Stimulated activated naive CD8-positive, alpha-beta T cell treated with anti-CD3 and anti-CD28 coated beads, Interleukin-15, amount 100 ng/mL, for 72 hours (primary cell): ENCODE measurements at regions not wholly inside any gene's neighbourhood (a gene's known extent, or its start where the extent isn't known, plus 50 kb on each side); places are given as distances from the start of the nearest gene placed in this dataset.
"Not testable (repeated sequence)": the region's sequence is repeated elsewhere in the genome, so short reads cannot be mapped to it uniquely, and the experiment has no call there.

ENCODE experiments used
- ATAC-seq: fragments of 150-1000 bp; cut with Tn5 transposase; 2 replicates; pipeline ENCODE4 v1.10.0; 2021; ENCODE audit warnings: mild to moderate bottlenecking, moderate library complexity
- DNase-seq, 2 donors: peaks; one replicate each; pipeline ENCODE4 v3.0.0; 2021 to 2022
- H3K27ac Mint-ChIP-seq, 2 donors: one replicate each; pipeline ENCODE4 v1.8.0; 2022; ENCODE audit warnings: mild to moderate bottlenecking in 2 of 2, mixed read lengths in 2 of 2, moderate library complexity in 2 of 2
- H3K27me3 Mint-ChIP-seq: one replicate; pipeline ENCODE4 v1.8.0; 2022; ENCODE audit warnings: mixed read lengths
- H3K4me1 Mint-ChIP-seq: one replicate; pipeline ENCODE4 v1.8.0; 2022; ENCODE audit warnings: mild to moderate bottlenecking, mixed read lengths
- H3K4me3 Mint-ChIP-seq, 2 donors: one replicate each; pipeline ENCODE4 v1.8.0; 2022; ENCODE audit warnings: mild to moderate bottlenecking in 2 of 2, mixed read lengths in 2 of 2, moderate library complexity in 1 of 2
- H3K9me3 Mint-ChIP-seq, 2 donors: one replicate each; pipeline ENCODE4 v1.8.0; 2022; ENCODE audit warnings: mixed read lengths in 2 of 2

DNA sequence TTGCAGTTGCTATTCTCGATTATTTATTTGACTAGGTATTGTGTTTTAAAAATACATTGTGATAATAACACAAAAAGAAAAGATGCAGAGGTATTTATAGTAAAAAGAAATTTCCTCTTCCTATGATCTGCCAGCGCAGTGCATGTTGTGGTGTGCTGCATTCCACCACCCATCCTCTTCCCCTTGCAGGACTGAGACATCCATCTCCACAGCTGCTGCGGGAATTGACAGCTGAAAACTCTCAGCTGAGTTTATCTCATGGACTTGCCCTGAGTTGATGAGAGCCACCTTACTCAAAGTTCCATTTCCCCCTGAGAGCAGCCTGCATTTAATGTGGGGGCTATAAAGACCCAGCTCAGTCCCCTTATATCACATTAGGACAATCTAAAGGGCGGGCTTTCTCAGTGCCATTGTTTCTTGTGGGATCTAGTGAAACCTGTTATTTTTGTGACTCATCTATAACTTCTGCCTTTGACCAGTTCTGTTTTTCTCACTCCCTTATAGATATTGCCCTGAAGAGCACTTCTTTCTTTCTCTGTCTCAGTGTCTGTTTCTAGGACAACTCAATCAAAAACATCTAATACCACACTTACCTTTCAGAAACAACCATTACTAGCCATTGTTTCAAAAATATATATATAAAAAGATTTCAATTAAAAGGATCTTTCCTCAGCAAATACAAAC is 698.5 kb downstream of the NR4A2 start:
- H3K27me3 Mint-ChIP-seq: no peaks in the 10 kb centered on the region
- no peaks in the 10 kb centered on the region for H3K4me1 Mint-ChIP-seq
- DNase-seq: no peak
- H3K9me3 Mint-ChIP-seq: no peaks in the 10 kb centered on the region
- H3K27ac Mint-ChIP-seq: peak overlapping the region in 1 of 2 donors; percentile 22
- H3K4me3 Mint-ChIP-seq: no peak overlapping the region
- ATAC-seq: no peak

DNA sequence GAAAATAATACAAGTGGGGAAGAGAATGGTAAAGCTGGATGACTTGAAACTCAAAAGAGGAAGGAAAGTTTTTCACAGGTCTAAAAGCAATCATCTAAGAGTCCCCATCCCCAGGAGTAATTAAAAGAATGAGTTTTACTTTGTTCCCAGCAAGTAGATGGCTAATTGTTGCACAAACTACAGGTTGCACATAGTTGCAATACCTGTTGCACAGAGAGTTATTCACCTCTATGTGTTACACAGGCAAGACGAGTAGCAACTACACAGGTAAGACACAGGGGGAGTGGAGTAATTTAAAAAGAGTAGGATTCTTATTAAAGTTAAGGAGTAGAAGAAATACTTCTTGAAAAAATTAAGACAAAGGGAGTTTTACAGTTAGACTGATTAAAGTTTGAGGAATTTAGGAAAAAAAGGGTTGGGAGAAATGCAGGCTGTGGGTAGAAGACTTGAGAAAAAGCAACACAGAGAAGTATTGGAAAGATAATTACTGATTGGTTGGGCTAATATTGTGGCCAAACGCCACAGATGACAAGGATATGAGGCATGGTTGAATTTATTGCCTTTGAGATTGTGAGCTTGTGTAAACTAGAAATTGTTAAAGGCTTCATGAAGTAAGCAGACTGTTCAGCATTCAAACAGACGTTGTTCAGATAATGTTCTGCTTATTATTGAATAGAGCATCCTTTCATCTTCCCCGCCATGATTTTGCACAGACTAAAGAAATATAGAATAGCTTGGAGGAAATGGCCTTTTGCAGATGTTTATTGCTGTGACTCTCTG is 699.3 kb downstream of the NR4A2 start:
- Mint-ChIP-seq H3K9me3 (no peaks in the 10 kb centered on the region), H3K27me3 (no peaks in the 10 kb centered on the region), H3K27ac (no peak overlapping the region), H3K4me1 (no peaks in the 10 kb centered on the region), H3K4me3 (no peak overlapping the region)
- no peak for ATAC-seq
- no peak for DNase-seq

DNA sequence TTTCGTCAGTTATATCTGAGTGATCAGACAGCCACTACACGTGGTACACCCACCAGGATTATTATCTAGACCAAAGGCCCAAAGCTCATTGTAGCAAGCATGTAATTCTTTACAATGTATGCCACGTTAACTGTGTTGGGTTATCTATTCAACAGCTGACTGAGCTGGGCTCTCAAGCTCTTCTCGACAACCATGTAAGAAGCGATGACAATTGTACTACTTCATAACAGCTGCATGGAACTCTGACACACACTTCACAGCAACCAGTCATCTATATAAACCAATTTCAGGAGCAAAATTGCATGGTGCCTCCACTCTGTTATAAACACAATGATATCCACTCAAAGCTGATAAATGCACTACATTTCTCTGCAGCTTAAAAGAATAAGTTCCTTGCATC is 701.8 kb downstream of the NR4A2 start:
- no peak overlapping the region for H3K27ac Mint-ChIP-seq

DNA sequence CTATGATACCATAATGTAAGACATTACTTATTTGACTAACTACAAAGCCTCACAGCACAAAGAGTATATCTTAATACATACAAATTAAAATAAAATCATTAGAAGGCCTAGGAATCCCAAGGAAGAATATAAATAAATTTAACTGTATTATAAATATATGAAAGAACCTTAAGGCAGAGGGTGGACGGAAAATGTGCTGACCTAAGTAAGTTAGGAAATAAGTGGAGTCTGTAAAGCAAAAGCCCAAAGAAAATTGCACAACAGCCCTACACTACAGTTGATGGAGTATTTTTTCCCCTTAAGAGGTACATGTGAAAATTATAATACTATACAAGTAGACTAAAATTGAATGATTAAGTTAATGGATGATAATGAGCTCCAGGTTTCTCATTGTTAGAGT is 710.1 kb downstream of the NR4A2 start:
- DNase-seq (no peak), ATAC-seq (no peak)
- Mint-ChIP-seq H3K4me3 (no peak overlapping the region), H3K9me3 (no peaks in the 10 kb centered on the region), H3K27me3 (no peaks in the 10 kb centered on the region), H3K4me1 (no peaks in the 10 kb centered on the region), H3K27ac (no peak overlapping the region)

More for the DNA sequence above, 701.8 kb downstream of the NR4A2 start:
- Mint-ChIP-seq H3K9me3 (no peaks in the 10 kb centered on the region), H3K4me1 (no peaks in the 10 kb centered on the region), H3K4me3 (no peak overlapping the region), H3K27me3 (no peaks in the 10 kb centered on the region)
- no peak for ATAC-seq
- no peak for DNase-seq

DNA sequence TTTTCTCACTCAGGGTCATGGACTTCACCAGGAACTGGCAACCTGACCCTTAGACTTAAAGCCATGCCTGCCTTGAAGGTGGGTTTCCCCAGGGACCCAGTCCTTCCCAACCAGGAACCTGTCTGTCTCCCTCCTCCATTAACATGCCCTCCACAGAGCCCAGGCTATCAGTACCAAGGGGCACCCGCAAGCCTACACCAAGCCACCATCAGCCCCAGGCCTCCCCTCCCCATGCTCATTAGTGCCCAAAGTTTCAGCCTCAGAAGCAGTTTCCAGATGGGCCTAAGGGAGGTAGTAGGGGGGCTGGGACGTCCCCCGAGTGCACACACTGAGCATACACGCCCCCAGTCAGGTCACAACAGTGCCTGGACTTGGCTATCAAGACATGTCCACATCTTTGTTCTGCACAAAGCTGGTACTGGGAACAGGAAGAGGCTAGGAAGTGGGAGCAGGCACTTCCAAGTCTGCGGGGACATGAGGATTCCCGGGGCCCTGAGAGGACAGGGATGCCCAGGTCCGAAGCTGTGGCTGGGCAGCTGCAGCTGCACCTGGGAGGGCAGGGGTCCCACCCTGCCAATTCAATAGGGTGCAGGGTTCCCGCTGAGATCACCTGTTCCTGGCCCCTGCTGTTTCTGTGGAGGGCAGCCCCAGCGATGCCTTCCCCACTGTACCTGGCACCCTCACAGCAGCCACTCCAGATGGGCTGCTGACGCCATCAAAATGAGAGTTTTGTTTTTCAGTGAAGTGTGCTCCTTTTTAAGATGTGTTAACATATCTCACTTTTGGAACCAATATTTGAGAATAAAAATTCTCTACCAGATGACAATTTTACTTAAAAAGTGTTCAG is 731.4 kb downstream of the NR4A2 start:
- ATAC-seq (no peak), DNase-seq (no peak)
- no peak overlapping the region for H3K27ac Mint-ChIP-seq
- H3K4me3 Mint-ChIP-seq: no peak overlapping the region
- no peaks in the 10 kb centered on the region for H3K4me1 Mint-ChIP-seq
- H3K9me3 Mint-ChIP-seq: no peaks in the 10 kb centered on the region
- H3K27me3 Mint-ChIP-seq: no peaks in the 10 kb centered on the region

DNA sequence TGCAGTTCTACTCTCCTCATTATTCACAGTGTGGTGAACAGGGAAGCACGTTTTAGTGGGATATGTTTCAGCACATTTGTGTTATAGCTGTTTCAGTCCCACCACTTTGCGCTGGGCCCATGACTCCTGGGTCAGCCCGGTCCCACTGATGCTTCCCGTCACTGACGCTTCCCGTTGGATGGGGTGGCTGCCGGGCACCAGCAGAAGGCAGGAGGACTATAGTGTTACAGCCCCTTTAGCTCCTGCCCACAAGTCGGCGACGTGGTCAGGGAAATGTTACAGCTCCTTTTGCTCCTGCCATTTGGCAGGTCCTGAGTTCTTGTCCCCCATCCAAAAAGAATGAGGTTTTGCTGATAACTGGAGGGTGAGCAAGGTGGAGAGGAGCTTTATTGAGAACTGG is 732.2 kb downstream of the NR4A2 start:
- H3K27me3 Mint-ChIP-seq: no peaks in the 10 kb centered on the region
- no peaks in the 10 kb centered on the region for H3K9me3 Mint-ChIP-seq
- no peak overlapping the region for H3K4me3 Mint-ChIP-seq
- ATAC-seq (no peak), DNase-seq (no peak)
- no peak overlapping the region for H3K27ac Mint-ChIP-seq
- no peaks in the 10 kb centered on the region for H3K4me1 Mint-ChIP-seq

DNA sequence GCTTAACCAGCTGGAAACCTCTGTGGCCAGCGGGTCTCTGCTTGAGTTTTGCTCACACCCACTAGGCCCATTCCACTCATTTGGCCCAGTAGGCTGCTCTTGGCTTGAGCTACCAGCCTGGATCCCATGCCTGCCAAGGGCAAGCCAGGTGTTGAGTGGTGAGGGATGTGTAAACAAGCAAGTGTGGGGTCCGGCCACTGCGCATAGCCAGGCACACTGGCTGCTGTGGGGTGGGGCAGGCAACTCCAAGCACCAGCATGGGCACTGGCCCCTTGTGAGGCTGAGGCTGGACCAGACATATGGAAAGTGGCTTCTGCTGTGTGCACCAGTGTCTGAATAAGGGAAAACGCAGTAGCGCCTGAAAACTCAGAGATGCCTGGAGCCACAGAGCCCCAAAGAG is 732.7 kb downstream of the NR4A2 start:
- H3K9me3 Mint-ChIP-seq: no peaks in the 10 kb centered on the region
- DNase-seq (no peak), ATAC-seq (no peak)
- H3K27me3 Mint-ChIP-seq: no peaks in the 10 kb centered on the region
- no peak overlapping the region for H3K4me3 Mint-ChIP-seq
- H3K27ac Mint-ChIP-seq: no peak overlapping the region
- no peaks in the 10 kb centered on the region for H3K4me1 Mint-ChIP-seq

DNA sequence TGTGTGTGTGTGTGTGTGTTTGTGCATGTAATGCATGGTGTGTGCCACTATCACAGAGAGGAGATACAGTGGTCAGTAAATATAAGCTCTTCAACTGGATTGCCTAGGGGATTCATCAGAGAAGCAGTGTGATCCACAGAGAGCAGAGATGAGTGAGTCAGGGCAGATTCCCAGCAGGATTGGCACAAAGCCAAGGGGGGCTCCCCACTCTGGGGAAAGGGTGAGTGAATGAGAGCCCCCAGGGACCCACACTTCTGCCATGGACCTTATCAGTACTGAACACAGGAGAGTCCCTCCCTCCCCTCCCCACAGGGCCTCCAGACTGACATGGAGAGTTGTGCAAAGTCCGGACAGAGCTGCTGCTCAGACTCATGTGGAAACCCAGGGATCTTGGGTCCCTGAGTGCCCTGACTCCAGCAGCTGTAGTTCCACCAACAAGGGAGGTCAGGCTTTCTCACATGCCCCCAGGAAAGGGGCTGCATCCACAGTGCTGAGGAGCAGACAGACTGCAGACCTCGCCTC is 748.8 kb downstream of the NR4A2 start:
- no peak overlapping the region for H3K27ac Mint-ChIP-seq

DNA sequence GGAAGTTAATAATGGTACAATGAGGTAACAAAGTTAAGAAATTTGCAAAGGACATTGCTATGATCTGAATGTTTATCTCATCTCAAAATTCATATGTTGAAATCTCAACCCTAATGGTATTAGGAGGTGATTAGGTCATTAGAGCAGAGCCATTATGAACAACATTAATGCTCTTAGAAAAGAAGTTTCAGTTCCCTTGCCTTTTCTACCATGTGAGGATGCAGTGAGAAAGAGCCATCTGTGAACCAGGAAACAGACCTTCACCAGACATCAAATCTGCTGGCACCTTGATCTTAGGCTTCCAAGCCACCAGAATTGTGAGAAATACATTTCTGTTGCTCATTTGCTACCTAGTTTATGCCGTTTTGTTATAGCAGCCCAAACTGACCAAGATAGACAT is 757.6 kb downstream of the NR4A2 start:
- no peak overlapping the region for H3K4me3 Mint-ChIP-seq
- no peaks in the 10 kb centered on the region for H3K27me3 Mint-ChIP-seq
- no peak for DNase-seq
- no peaks in the 10 kb centered on the region for H3K4me1 Mint-ChIP-seq
- ATAC-seq: no peak
- no peak overlapping the region for H3K27ac Mint-ChIP-seq
- peaks cover 0 to 21% of the 10 kb centered on the region in 2 donors for H3K9me3 Mint-ChIP-seq

More for the DNA sequence above, 748.8 kb downstream of the NR4A2 start:
- Mint-ChIP-seq H3K27me3 (no peaks in the 10 kb centered on the region), H3K9me3 (peaks cover 7 to 27% of the 10 kb centered on the region in 2 donors), H3K4me3 (no peak overlapping the region), H3K4me1 (no peaks in the 10 kb centered on the region)
- peak; percentile 28 for ATAC-seq
- no peak for DNase-seq

DNA sequence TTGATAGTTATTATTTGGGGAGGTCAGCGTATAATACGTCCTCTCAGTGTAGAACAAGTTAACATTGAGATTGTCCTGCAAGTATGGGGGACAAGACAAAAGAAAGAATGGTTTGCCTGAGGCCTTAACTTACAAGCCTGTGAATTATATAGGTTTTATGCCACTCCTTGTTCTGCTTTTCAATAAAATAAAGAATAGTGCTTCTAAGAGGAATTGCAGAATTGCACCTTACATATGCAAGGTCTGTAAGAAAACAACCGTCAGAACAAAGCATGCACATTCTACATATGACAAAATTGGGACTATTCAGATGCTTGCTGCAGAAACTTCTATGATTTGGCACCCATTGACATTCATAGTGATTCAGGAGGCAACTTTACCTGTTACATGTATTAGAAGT is 785.0 kb downstream of the NR4A2 start:
- DNase-seq: no peak
- H3K4me3 Mint-ChIP-seq: no peak overlapping the region
- no peaks in the 10 kb centered on the region for H3K9me3 Mint-ChIP-seq
- no peaks in the 10 kb centered on the region for H3K4me1 Mint-ChIP-seq
- no peak for ATAC-seq
- H3K27ac Mint-ChIP-seq: no peak overlapping the region
- H3K27me3 Mint-ChIP-seq: no peaks in the 10 kb centered on the region

DNA sequence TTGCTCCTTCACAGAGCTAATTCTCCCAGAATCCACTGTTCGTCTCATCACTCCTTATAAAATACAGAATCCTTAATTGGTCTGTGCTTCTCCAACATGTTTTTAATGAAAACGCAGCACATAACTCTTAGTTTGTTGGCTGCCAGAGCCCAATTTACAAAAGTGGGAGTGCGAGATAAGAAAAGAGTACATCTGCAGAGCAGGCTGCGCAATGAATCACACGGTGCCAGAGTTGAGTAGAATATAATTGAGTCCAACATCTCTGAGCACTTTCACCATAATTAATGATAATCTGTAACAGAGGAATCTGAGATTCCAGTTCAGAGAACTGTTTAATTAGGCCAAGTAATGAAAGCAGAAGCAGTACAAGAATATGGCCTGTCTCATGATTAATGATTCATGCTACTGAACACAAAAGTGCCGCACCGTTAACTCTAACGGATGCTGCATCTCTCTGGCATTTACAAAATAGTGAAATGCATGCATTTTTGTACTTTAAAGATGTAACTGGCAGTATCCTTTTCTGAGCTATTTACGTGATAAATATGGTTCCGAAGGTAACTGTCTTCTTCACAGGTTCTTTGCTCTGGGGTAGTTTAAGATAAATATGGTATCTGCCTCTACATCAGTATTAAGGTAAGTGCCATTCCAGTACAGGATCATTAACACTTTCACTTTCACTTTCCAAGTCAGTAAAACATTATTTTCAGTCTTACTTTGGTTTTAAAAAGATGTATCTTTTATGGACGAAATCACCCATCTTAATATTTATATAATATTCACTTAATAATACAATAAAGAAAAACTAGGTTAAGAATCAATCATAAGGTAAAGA is 785.6 kb downstream of the NR4A2 start:
- Mint-ChIP-seq H3K27ac (no peak overlapping the region), H3K27me3 (no peaks in the 10 kb centered on the region), H3K9me3 (no peaks in the 10 kb centered on the region), H3K4me3 (no peak overlapping the region), H3K4me1 (no peaks in the 10 kb centered on the region)
- ATAC-seq: no peak
- no peak for DNase-seq

DNA sequence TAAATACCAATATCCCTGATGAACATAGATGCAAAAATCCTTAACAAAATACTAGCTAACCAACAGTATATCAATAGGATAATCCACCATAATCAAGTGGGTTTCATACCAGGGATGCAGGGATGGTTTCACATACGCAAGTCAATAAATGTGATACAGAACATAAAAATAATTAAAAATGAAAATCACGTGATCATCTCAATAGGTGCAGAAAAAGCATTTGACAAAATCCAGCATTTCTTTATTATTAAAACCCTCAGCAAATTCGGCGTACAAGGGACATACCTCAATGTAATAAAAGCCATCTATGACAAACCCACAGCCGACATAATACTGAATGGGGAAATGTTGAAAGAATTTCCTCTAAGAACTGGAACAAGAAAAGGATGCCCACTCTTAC is 793.5 kb downstream of the NR4A2 start:
- ATAC-seq, H3K4me3 Mint-ChIP-seq, H3K27me3 Mint-ChIP-seq, H3K4me1 Mint-ChIP-seq, DNase-seq, H3K9me3 Mint-ChIP-seq, H3K27ac Mint-ChIP-seq: not testable (repeated sequence)

DNA sequence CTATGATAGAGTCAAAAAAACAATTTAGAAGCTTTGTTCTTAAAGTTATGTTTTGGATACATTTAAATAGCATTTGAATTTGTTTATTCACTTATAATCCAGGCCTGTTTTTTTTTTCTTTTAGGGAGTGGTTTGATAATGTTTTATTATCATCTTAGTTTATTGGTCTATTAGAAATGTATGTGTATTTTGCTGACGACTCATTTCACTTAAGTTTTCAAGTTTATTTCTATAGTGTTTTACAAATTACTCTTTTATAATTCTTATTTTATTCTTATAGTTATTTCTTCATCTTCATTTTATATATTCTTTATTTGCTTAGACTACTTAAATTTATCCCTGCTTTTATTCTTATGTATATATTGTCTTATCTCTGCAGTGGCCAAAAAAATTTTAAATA is 804.5 kb downstream of the NR4A2 start:
- DNase-seq (no peak), ATAC-seq (no peak)
- Mint-ChIP-seq H3K4me3 (no peak overlapping the region), H3K9me3 (no peaks in the 10 kb centered on the region), H3K27me3 (no peaks in the 10 kb centered on the region), H3K27ac (no peak overlapping the region), H3K4me1 (no peaks in the 10 kb centered on the region)

DNA sequence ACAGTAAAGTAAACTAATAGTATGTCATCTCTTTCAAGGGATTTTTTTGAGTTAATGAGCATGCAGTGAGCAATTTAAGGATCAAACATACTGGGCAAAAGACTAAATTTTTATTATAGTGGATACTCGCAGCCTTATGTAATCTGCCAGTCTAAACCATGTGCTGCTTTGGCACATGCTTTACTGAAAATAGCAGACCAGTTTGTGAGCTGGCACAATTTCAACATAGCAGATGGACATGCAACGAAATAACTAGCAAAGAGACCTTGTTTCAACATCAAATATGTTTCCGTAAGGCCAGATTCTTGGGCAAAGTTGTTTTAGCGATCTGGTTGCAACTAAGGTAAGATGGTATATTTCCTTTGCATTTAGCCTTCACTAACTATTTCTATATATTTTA is 807.3 kb downstream of the NR4A2 start:
- no peak overlapping the region for H3K4me3 Mint-ChIP-seq

DNA sequence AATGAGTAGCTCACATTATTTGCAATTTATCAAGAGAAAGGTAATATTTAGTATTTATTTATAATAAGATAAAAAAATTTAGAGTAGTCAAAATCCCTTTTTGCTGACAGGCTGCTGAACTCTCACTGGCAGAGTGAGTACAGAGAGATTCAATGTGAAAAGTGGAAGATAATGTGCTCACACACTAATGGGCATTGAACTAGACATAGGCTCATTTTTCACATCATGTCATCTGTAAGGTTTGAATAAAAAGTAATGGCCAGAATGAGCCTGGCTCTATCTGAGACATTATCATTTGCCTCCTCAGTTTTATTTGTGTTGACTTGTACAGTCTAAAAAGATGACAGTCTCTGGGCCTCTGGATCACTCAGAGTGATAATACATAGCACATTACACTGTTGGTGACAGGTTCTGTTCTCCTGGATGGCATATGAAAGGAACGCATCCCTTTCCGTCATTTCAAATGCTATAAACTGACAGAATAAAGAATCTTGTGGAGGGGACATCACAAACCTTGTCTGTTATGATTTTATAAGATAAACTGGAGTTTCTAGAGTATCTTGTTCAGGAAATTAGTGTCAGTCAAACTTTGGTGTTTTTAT is 812.9 kb downstream of the NR4A2 start:
- ATAC-seq (no peak), DNase-seq (no peak)
- no peaks in the 10 kb centered on the region for H3K4me1 Mint-ChIP-seq
- no peak overlapping the region for H3K27ac Mint-ChIP-seq
- H3K9me3 Mint-ChIP-seq: no peaks in the 10 kb centered on the region
- H3K27me3 Mint-ChIP-seq: no peaks in the 10 kb centered on the region
- H3K4me3 Mint-ChIP-seq: no peak overlapping the region

More for the DNA sequence above, 807.3 kb downstream of the NR4A2 start:
- DNase-seq: no peak
- Mint-ChIP-seq H3K27me3 (no peaks in the 10 kb centered on the region), H3K9me3 (no peaks in the 10 kb centered on the region), H3K4me1 (no peaks in the 10 kb centered on the region), H3K27ac (no peak overlapping the region)
- ATAC-seq: no peak
